HL-60 (cell line): ENCODE measurements at regions not wholly inside any gene's neighbourhood (a gene's known extent, or its start where the extent isn't known, plus 50 kb on each side); places are given as distances from the start of the nearest gene placed in this dataset.
"Not testable (repeated sequence)": the region's sequence is repeated elsewhere in the genome, so short reads cannot be mapped to it uniquely, and the experiment has no call there.

ENCODE experiments used
- CTCF ChIP-seq: IDR thresholded peaks from one replicate; pipeline ENCODE4 v1.5.1; 2011; ENCODE audit warnings: low read length, control low read depth, inconsistent platforms; ENCODE audit not compliant: insufficient read depth
- REST ChIP-seq: IDR thresholded peaks from 2 replicates; pipeline ENCODE4 v1.6.1; 2012; ENCODE audit warnings: low read depth; ENCODE audit not compliant: insufficient replicate concordance

- not testable (repeated sequence) for TF ChIP-seq CTCF, REST
Measured at GRCh38 chr20:29088472-29088871, 2169.0 kb upstream of the DEFB115 start.
